ENCODE measurements at regions not wholly inside any gene's neighbourhood (a gene's known extent, or its start where the extent isn't known, plus 50 kb on each side); places are given as distances from the start of the nearest gene placed in this dataset.

DNA sequence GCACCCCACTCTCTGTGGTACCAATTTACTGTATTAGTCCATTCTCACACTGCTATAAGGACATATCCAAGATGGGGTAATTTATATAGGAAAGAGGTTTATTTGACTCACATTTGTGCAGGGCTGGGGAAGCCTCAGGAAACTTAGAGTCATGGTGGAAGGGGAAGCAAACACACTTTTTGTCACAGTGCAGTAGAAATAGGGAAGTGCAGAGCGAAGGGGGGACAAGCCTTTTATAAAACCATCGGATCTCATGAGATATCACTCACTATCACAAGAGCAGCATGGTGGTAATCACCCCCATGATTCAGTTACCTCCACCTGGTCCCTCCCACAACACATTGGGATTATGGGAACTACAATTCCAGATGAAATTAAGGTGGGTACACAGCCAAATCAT is 766.9 kb upstream of the PCDH10 start:
- no peak for TF ChIP-seq CTCF (IDR thresholded peaks at IDR 0.05; ENCODE audit: borderline replicate concordance, extremely low read depth, low read length, poor library complexity, severe bottlenecking)
- TF ChIP-seq EZH2 (IDR thresholded peaks at IDR 0.05; ENCODE audit: borderline replicate concordance, low read depth, low read length, severe bottlenecking), result no peak
